HEK293 (cell line): ENCODE measurements at regions not wholly inside any gene's neighbourhood (a gene's known extent, or its start where the extent isn't known, plus 50 kb on each side); places are given as distances from the start of the nearest gene placed in this dataset.

Experiments used
- REPIN1 ChIP-seq: fragments of 450-650 bp; formaldehyde crosslinking; IDR thresholded peaks from 2 replicates; pipeline ENCODE4 v1.5.1; 2017; ENCODE audit warnings: missing biosample characterization, missing genetic modification characterization, low read depth
- TF ChIP-seq, protein P1 (sequence below): fragments of 450-650 bp; formaldehyde crosslinking; IDR thresholded peaks from 2 replicates; pipeline ENCODE4 v1.5.1; 2017; ENCODE audit warnings: missing biosample characterization, missing genetic modification characterization

DNA sequence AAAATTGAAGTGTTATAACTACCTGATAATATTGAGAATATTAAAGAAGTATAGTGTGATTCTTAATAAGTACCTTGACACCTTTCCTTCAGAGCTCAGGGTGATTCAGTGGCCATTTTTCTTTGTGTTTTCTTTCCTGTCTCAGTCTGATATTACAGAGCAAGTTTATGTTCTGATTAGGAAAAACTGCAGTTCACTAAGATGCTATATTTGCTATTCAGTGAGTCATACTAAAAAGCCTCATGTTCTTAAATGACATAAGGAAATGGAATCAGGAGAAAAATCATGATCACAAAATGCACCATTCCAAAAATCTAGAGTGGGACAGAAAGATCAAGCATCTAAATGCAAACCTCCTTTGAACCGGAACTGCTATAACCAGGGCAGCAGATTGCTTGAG, 390.6 kb upstream of the ATP2B1 start:
- TF ChIP-seq, protein P1, sequence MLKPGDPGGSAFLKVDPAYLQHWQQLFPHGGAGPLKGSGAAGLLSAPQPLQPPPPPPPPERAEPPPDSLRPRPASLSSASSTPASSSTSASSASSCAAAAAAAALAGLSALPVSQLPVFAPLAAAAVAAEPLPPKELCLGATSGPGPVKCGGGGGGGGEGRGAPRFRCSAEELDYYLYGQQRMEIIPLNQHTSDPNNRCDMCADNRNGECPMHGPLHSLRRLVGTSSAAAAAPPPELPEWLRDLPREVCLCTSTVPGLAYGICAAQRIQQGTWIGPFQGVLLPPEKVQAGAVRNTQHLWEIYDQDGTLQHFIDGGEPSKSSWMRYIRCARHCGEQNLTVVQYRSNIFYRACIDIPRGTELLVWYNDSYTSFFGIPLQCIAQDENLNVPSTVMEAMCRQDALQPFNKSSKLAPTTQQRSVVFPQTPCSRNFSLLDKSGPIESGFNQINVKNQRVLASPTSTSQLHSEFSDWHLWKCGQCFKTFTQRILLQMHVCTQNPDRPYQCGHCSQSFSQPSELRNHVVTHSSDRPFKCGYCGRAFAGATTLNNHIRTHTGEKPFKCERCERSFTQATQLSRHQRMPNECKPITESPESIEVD, result 0 out of 2 replicates have a peak, but pooled peaks have one; percentile 24
- TF ChIP-seq REPIN1 (tag by site-specific recombination), result no peak
